IMR-90 (cell line): ENCODE measurements at regions not wholly inside any gene's neighbourhood (a gene's known extent, or its start where the extent isn't known, plus 50 kb on each side); places are given as distances from the start of the nearest gene placed in this dataset.

Experiments
- ATAC-seq: fragments of 200-7000 bp; cut with Tn5 transposase; 2 replicates; pipeline ENCODE4 v1.9.1; 2020; ENCODE audit warnings: low read depth, mild to moderate bottlenecking, moderate library complexity
- BruUV-seq: library from RNA; stranded (reverse); fragments of 400-500 nt; replicated peaks from 2 replicates; lab custom pipeline; 2021; lab: Mats Ljungman, UMichigan
- CTCF ChIA-PET: fragments of 300-600 bp; formaldehyde crosslinking; extraction: SDS; loops from one replicate; lab custom pipeline; 2021; ENCODE audit warnings: antibody characterized with exemption; lab: Yijun Ruan, JAX
- POLR2A ChIA-PET: fragments of 300-600 bp; sonication (Branson Sonifier 250); formaldehyde crosslinking; loops from one replicate; lab custom pipeline; 2022; ENCODE audit warnings: antibody characterized with exemption; ENCODE audit not compliant: unreplicated experiment; lab: Charles Lee
- DNase-seq: peaks from one replicate; pipeline ENCODE4 v3.0.0; 2013
- H2AFZ ChIP-seq: replicated peaks from 2 replicates; pipeline ENCODE3; 2013; ENCODE audit warnings: low read length, mild to moderate bottlenecking; ENCODE audit not compliant: poor library complexity
- H2AK5ac ChIP-seq: 2 replicates; pipeline ENCODE4 v1.6.1; 2013; ENCODE audit warnings: low read depth, low read length, inconsistent platforms
- H2AK9ac ChIP-seq: replicated peaks from 2 replicates; pipeline ENCODE3; 2013; ENCODE audit warnings: mild to moderate bottlenecking, low read depth, low read length, moderate library complexity; ENCODE audit not compliant: poor library complexity
- H2BK120ac ChIP-seq: 2 replicates; pipeline ENCODE4 v1.6.1; 2013; ENCODE audit warnings: low read depth, low read length, inconsistent platforms
- H2BK15ac ChIP-seq: 3 replicates; pipeline ENCODE4 v1.6.1; 2013; ENCODE audit warnings: low read depth, low read length, inconsistent platforms
- H2BK20ac ChIP-seq: 2 replicates; pipeline ENCODE4 v1.6.1; 2013; ENCODE audit warnings: low read depth, mild to moderate bottlenecking, inconsistent platforms, low read length, moderate library complexity
- H2BK5ac ChIP-seq: 2 replicates; pipeline ENCODE4 v1.6.1; 2013; ENCODE audit warnings: mild to moderate bottlenecking, low read depth, low read length, inconsistent platforms; ENCODE audit not compliant: poor library complexity, severe bottlenecking
- H3K14ac ChIP-seq: replicated peaks from 2 replicates; pipeline ENCODE4 v1.6.1; 2013; ENCODE audit warnings: low read depth, low read length, inconsistent platforms
- H3K18ac ChIP-seq: 2 replicates; pipeline ENCODE4 v1.6.1; 2013; ENCODE audit warnings: low read depth, low read length, control low read depth
- H3K23ac ChIP-seq: 2 replicates; pipeline ENCODE4 v1.6.1; 2013; ENCODE audit warnings: low read depth, low read length, inconsistent platforms
- H3K27ac ChIP-seq: 2 replicates; pipeline ENCODE4 v1.5.1; 2013; ENCODE audit warnings: mild to moderate bottlenecking, control low read depth, low read length; ENCODE audit not compliant: insufficient read depth
- H3K27me3 ChIP-seq: 2 replicates; pipeline ENCODE4 v1.6.1; 2013; ENCODE audit warnings: low read length; ENCODE audit not compliant: control insufficient read depth, insufficient read depth
- H3K36me3 ChIP-seq: 2 replicates; pipeline ENCODE4 v1.6.1; 2013; ENCODE audit warnings: low read length, mixed read lengths; ENCODE audit not compliant: control insufficient read depth, insufficient read depth
- H3K4ac ChIP-seq: 2 replicates; pipeline ENCODE4 v1.6.1; 2013; ENCODE audit warnings: low read depth, low read length, inconsistent platforms
- H3K4me1 ChIP-seq: 2 replicates; pipeline ENCODE4 v1.6.1; 2013; ENCODE audit warnings: low read length, mixed read lengths; ENCODE audit not compliant: control insufficient read depth, insufficient read depth
- H3K4me2 ChIP-seq: 2 replicates; pipeline ENCODE4 v1.6.1; 2013; ENCODE audit warnings: low read depth, mild to moderate bottlenecking, control low read depth, low read length, moderate library complexity
- H3K4me3 ChIP-seq: 2 replicates; pipeline ENCODE4 v1.5.1; 2013; ENCODE audit warnings: low read depth, mild to moderate bottlenecking, control low read depth, low read length, moderate library complexity; ENCODE audit not compliant: insufficient read depth
- H3K56ac ChIP-seq: 2 replicates; pipeline ENCODE4 v1.6.1; 2013; ENCODE audit warnings: low read length, inconsistent platforms; ENCODE audit not compliant: insufficient read depth; ENCODE audit errors: extremely low read depth
- H3K79me1 ChIP-seq, 2 experiments: 2 replicates each; pipeline ENCODE4 v1.6.1; 2013; ENCODE audit warnings: low read length in 2 of 2, inconsistent platforms in 1 of 2, low read depth in 1 of 2
- H3K9ac ChIP-seq: 2 replicates; pipeline ENCODE4 v1.6.1; 2013; ENCODE audit warnings: low read depth, low read length, control low read depth
- H3K9me1 ChIP-seq: 2 replicates; pipeline ENCODE4 v1.6.1; 2013; ENCODE audit warnings: low read length, inconsistent platforms; ENCODE audit not compliant: insufficient read depth
- H3K9me3 ChIP-seq: 2 replicates; pipeline ENCODE4 v1.6.1; 2013; ENCODE audit warnings: low read length; ENCODE audit not compliant: control insufficient read depth, insufficient read depth
- H4K20me1 ChIP-seq: 2 replicates; pipeline ENCODE4 v1.6.1; 2013; ENCODE audit warnings: low read length, inconsistent platforms; ENCODE audit not compliant: insufficient read depth
- H4K5ac ChIP-seq: 2 replicates; pipeline ENCODE4 v1.6.1; 2013; ENCODE audit warnings: mild to moderate bottlenecking, low read depth, low read length, control low read depth
- H4K8ac ChIP-seq, 2 experiments: 2 replicates each; pipeline ENCODE4 v1.6.1; 2013; ENCODE audit warnings: low read depth in 2 of 2, low read length in 2 of 2, control low read depth in 1 of 2, inconsistent platforms in 1 of 2
- H4K91ac ChIP-seq: 2 replicates; pipeline ENCODE4 v1.6.1; 2013; ENCODE audit warnings: low read depth, low read length, inconsistent platforms; ENCODE audit not compliant: insufficient read depth
- BHLHE40 ChIP-seq: fragments of 150-350 bp; IDR thresholded peaks from 2 replicates; pipeline ENCODE4 v1.6.1; 2016; ENCODE audit warnings: mild to moderate bottlenecking, low read depth, low read length
- CEBPB ChIP-seq: IDR thresholded peaks from 2 replicates; pipeline ENCODE4 v1.6.1; 2012; ENCODE audit warnings: low read depth, low read length, improper control_type of control experiment
- CTCF ChIP-seq: conservative IDR thresholded peaks from 2 replicates; pipeline ENCODE4 v1.5.1; 2012; ENCODE audit warnings: mild to moderate bottlenecking, low read depth, low read length, improper control_type of control experiment
- FOS ChIP-seq: fragments of 150-350 bp; IDR thresholded peaks from 2 replicates; pipeline ENCODE4 v1.6.1; 2016; ENCODE audit warnings: low read depth, low read length
- RCOR1 ChIP-seq: IDR thresholded peaks from 2 replicates; pipeline ENCODE4 v1.6.1; 2012; ENCODE audit warnings: mild to moderate bottlenecking, low read length, improper control_type of control experiment; ENCODE audit not compliant: insufficient replicate concordance
- SMC3 ChIP-seq: fragments of 150-350 bp; IDR thresholded peaks from 2 replicates; pipeline ENCODE4 v1.6.1; 2016; ENCODE audit warnings: low read depth, mild to moderate bottlenecking, antibody characterized with exemption, low read length, moderate library complexity
- USF2 ChIP-seq: fragments of 150-350 bp; IDR thresholded peaks from 2 replicates; pipeline ENCODE4 v1.6.1; 2017; ENCODE audit warnings: mild to moderate bottlenecking, antibody characterized with exemption, low read length, low read depth
- WGBS, 2 experiments: methylation state at CpG; one replicate each; pipeline versions ENCODE4 v1.1.5 to v1.1.7; 2013; ENCODE audit warnings: missing lambda C conversion rate in 2 of 2; ENCODE audit not compliant: insufficient read length in 1 of 2; ENCODE audit errors: extremely low coverage in 2 of 2; 5-methylcytosine and 5-hydroxymethylcytosine counted together
- dilution Hi-C: fragments of 300-500 bp; cut with HindIII; formaldehyde crosslinking; loops from one replicate; pipeline ENCODE4 v1.14.3; 2018; ENCODE audit warnings: low sequenced_read_pairs; ENCODE audit not compliant: unreplicated experiment
- in situ Hi-C: fragments of 300-500 bp; cut with MboI; formaldehyde crosslinking; loops from 3 replicates; pipeline ENCODE4 v1.14.3; 2019; ENCODE audit warnings: low sequenced_read_pairs, inconsistent platforms, mixed read lengths
- intact Hi-C: fragments of 100-400 bp; cut with micrococcal nuclease; formaldehyde crosslinking; loops from 2 replicates; pipeline ENCODE4 v1.10.0; 2022

- Histone ChIP-seq H3K36me3 (no peaks in the 10 kb centered on the region), H3K27ac (no peak overlapping the region), H3K23ac (no peak overlapping the region), H3K56ac (no peak overlapping the region), H3K27me3 (no peaks in the 10 kb centered on the region), H3K9ac (no peak overlapping the region), H3K4ac (no peak overlapping the region), H3K9me1 (no peaks in the 10 kb centered on the region), H2BK15ac (no peak overlapping the region), H2BK20ac (no peak overlapping the region), H2AK9ac (no peak overlapping the region), H3K14ac (no peak overlapping the region), H2AFZ (no peak overlapping the region), H2AK5ac (no peak overlapping the region), H4K20me1 (no peaks in the 10 kb centered on the region), H3K4me3 (no peak overlapping the region), H4K8ac (no peak overlapping the region), H2BK5ac (no peak overlapping the region), H4K5ac (no peak overlapping the region), H4K91ac (no peak overlapping the region), H3K4me1 (no peaks in the 10 kb centered on the region), H3K9me3 (0 out of 2 replicates have a peak, but pooled peaks cover 5% of the 10 kb centered on the region), H3K79me1 (no peaks in the 10 kb centered on the region), H3K18ac (no peak overlapping the region), H3K4me2 (no peak overlapping the region), H2BK120ac (no peak overlapping the region)
- BruUV-seq: no TSS peak
- intact Hi-C loops: no loop called here
- POLR2A ChIA-PET: no interaction called here
- in situ Hi-C loops: no loop called here
- ATAC-seq (no peak), DNase-seq (no peak)
- dilution Hi-C loops: no loop called here
- CTCF ChIA-PET: no interaction called here
- no peak for TF ChIP-seq USF2
- TF ChIP-seq RCOR1: no peak
- TF ChIP-seq SMC3: no peak
- TF ChIP-seq FOS: no peak
- no peak for TF ChIP-seq BHLHE40
- no peak for TF ChIP-seq CEBPB
- TF ChIP-seq CTCF: no peak
- WGBS, 2 experiments: 50% methylated on average over 3 of the region's 6 CpGs; no CpG with 5 or more reads in 1 of the 2 experiments
These were observed 376.6 kb downstream of the DHX35 start for GRCh38 chr20:39338469-39339376.
